HG03135 (cell line): ENCODE measurements at regions not wholly inside any gene's neighbourhood (a gene's known extent, or its start where the extent isn't known, plus 50 kb on each side); places are given as distances from the start of the nearest gene placed in this dataset.

Experiments
- ATAC-seq: cut with Tn5 transposase; IDR thresholded peaks from one replicate; pipeline ENCODE4 v1.9.1; 2021; ENCODE audit warnings: mild to moderate bottlenecking, moderate library complexity; ENCODE audit not compliant: unreplicated experiment

DNA sequence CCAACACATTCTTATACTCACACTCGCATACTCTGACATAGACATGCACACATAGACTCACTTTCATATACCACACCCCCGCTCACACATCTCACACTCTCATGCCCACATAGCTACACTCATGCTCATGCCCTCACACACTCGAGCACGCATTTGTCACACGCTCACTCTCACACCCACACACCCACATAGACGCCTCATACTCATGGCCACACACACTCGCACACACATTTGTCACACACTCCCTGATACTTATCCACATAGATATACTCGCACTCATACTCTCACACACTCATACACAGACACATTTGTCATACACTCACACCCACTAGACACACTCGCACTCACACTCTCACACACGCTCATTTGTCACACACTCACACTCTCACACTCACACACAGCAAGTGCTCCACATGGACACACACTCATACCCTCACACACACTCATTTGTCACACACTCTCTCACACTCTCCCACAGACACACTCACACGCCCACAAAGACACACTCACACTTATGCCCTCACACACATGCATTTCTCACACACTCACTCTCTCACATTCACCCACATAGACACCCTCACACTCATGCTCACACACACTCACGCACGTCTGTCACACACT is 50.9 kb downstream of the TNP1 start:
- ATAC-seq, result no peak

DNA sequence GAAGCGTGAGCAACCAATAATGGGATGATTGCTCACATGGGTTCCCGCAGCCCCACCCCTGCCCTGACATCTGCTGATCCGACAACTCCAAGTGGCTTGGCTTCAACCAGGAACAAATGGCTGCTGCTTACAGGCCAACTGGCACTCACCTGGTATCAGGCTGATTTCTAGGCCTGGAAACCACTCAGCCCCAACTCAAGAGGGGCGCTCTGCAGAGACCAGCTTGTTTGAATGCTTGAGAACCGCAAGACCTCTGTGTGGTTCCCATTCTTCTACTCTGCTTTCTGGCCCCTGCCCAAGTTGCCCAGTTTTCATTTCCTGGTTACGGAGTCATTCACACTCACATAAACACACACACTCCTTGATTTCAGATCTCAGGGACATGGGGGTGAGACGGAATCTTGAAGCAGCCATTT is 52.0 kb downstream of the TNP1 start:
- no peak for ATAC-seq

DNA sequence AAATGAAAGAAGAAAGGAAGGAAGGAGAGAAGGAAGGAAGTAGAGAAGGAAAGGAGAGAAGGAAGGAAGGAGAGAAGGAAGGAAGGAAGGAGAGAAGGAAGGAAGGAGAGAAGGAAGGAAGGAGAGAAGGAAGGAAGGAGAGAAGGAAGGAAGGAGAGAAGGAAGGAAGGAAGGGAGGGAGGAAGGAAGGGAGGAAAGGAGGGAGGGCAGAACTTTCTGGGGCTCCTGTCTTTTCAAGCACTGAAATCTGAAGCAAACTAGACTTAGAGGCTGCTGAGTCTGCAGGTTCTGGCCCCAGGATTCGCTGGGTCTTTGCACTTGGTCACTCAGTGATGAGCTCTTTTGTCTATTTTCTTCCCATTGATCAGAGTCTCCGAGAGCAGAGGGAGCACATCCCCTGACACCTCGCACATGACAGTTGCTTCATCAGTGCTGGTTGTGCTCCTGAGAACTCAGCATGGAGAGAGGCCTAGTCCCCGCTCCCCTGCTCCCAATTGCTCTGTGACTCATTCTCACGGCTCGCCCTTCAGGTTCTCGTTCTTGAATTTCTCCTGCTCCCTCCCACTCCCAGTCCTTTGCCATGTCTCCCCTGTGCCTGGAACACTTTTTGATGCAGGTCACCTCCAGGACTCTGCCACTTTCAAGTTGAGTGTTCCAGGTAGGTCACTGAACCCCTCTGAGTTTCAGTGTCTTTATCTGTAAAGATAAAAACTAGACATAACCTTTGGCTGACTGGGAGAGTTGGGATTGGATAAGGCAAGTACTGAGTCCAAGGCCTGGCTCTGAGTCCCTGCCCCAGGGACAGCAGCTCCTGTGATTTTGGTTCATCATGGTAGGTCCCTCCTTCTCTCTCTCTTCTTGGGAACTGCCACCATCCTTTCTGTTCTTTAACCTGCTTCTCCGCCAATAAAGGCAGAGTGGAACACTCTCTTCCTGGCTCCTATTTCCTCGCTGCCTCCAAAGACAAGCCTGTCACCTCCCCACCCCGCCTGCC is 55.2 kb downstream of the TNP1 start:
- ATAC-seq, result no peak

DNA sequence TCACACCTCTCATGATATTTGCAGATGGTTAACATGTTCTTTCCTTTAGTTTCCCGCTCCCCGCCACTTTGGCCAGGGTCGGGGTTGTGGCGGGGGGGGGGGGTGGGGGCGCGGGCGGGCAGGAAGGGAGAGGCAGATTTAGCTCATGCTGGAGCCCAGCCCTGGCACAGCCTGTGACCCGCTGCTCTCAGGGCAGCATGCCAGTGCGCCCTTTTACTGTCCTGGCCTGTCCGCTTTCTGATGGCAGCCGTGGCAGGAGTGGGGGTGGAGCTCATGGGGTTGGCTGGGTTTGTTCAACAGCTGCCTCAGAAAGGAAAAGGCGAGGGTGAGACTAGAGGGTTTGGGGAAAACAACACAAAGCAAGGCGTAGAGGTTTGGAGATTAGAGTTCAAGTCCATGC is 56.1 kb downstream of the TNP1 start:
- ATAC-seq, result no peak

DNA sequence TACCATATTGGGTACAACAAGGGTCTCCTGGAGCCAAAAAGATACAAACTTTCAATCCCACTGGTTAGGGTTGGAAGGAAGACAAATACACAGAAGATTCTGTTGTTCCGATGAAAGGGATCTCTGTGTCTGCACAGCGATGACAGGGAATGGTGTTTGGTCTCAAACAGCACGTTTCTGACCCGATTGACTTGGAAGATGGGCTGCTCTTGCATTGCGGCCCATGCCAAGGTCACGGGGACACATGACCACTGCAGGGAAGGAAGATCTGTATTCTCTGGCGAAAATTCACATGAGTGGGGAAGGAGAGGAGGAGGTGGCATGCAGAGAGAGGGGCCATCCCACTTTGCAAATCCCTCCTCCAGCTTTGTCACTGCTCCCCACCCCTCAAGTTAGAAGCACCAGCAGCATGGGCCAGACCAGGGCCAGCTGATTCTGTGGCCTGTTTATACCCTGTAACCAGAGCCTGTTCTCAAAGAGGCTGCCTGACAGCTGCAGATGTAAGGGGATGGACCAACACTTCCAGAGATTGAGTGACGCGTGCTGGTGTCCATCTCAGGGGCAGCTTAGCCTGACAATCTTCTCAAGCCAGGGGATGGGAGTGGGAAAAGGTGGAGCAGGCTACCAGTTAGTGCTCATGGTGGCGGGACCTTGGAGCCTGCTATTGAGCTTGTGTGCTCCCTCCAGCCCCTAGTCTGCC is 57.2 kb downstream of the TNP1 start:
- ATAC-seq, result no peak

DNA sequence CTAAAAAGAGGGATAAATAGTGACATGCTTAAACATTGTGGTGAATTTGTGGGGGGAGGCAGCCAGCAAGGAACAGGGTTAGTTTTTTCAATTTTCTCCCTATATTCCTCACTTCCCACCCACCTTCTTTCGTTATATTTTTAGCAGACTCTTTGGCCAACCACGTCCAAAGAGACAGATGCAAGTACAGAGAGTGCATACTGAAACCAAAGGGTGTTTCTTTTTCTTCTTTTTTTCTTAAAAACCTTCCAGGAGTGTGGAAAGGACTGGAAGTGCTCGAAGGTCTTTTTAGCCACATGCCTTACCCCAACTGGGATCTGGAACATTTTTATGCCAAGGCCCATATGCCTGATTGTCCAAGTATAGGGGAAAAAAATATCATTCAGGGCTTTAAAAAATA is 59.0 kb downstream of the TNP1 start:
- no peak for ATAC-seq

DNA sequence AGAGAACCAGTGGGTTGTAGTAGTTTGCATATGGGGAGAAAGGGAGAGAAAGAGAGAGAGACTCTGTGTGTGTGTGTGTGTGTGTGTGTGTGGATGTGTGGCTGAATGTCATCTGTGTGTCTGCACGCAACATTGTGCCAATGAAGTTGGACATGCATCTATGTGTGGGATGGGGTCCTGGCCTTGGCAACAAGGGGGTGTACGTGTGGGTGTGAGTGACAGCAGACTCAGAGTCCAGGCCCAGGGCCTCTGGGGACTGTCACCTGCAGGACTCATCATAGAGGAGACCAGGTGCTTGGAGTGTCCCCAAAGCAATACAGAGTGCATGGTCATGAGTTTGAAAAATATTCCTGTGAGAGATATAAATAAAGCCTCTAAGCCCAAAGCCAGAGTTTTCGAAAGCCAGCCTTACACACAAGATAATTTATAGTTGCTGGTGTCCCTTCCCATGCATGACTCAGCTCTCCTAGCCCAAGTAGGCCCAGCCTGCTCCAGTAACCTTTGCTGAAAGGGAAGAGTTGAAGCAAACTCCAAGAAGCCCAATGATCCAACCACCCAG is 59.9 kb downstream of the TNP1 start:
- no peak for ATAC-seq

DNA sequence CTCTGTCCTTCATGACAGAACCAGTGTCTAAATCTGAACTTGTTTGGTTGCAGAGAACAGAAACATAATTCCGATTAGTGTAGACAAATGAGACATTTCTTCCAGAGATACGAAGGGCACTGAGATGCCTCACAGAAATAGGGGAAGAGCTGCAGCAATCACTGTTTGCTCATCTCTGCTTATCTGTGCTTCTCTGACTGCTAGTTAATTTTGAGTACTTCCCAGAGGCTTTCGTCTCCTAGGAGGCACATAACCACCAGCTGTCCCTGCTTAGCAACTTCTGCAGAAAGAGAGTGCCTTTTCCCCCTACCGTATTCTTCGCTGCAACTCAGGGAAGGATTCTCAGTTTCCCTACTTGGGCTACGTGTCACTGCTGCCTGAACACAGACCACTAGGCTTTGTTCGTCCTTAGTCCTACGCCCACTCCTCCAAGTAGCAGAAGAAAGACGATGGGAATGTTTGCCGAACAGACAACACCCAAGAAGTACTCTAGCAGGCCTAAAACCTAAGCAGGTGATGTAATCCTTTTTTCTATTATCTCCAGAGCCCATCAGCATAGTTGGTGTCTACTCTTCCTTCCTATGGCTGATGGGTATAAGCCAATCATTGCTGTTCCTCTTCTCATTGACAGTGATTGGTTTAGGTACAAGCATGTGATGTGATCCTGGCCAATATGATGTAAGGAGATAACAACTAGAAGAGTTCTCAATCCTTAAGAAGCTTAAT is 63.6 kb downstream of the TNP1 start:
- no peak for ATAC-seq

DNA sequence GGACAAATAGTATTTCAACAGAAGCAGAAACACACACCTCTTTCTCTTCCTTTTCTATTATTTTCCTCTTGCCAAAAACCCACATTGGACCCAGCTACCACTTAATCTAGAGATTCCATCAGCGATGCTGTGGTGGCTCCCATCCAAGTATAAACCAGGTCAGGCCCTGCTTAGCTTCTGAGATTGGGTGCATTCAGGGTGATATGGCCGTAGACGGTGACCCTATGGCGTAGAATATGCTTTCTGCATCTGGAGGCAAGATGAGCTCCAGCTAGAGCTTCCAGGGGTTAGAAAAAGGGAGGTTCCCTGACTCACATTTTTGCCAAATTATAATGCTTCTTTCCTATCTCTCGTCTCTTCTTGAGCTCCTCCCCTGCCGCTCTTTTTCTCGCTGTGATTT is 66.5 kb downstream of the TNP1 start:
- no peak for ATAC-seq

DNA sequence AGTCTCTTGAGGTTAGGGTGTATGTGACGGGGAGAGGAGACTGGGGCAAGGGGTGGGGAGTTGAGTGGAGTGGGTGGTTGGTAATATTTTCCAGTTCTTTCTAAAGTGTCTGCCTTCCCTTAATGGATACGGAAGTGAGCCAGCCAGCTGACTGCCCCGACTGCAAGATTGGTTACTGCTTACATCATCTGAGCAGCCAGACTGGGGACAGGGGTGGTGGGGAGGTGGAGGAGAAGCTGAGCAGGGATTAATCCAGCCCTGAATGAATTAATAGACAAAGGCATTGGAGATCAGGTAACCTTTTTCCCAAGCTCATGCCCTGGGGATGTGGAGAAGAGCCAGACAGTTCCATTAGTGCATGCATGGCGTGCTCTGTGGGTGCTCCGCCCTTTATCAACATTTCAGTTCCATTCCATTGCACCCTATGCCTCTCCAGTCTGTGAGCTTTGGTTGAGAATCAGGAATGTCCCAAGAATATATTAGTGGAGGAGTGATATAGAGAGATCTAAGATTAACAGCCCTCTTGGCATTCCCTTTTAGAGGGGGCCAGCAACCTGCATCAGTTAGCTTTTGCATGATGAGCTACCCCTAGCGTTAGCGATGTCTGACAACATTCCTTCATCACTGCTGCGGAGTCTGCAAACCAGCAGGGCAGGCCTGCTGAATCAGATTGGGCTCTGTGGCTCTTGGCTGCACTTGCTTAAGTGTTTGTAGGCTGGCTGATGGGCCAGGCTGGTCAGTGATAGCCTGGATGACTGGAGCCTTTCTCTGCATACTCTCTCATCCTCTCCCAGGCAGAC is 67.4 kb downstream of the TNP1 start:
- no peak for ATAC-seq

DNA sequence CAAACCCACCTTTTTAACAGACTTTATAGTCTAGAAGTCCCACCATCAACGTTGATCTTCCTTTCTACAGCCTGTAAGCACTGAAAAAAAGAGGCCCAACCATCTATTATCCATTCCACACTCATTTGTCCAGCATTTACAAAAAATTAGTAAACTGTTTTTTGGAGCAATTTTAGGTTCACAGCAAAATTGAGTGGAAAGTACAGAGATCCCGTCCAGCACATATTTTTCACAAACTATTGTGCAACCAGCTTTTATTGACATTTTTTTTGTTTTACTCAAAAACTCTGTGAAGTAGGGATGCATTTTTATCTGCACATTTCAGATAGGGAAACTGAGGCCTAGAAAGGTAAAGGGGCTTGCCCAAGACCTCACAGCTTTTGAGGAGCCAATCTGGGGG is 68.6 kb downstream of the TNP1 start:
- no peak for ATAC-seq

DNA sequence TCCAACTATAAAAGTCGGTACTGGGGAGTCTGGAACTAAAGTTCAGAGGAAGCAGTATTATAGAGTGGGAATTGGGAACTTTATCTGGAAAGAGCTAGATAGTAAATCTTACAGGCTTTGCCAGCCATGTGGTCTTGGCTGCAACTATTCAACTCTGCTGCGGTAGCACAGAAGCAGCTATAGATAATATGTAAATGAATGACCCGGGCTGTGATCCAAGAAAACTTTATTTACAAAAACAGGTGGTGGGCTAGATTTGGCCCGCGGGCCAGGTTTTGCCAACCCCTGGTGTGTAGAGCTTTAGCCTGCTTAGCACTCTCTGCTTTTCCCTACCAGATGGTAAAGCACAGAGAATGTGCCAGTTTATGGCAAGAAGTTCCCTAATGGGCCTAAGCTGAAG is 70.8 kb downstream of the TNP1 start:
- no peak for ATAC-seq

DNA sequence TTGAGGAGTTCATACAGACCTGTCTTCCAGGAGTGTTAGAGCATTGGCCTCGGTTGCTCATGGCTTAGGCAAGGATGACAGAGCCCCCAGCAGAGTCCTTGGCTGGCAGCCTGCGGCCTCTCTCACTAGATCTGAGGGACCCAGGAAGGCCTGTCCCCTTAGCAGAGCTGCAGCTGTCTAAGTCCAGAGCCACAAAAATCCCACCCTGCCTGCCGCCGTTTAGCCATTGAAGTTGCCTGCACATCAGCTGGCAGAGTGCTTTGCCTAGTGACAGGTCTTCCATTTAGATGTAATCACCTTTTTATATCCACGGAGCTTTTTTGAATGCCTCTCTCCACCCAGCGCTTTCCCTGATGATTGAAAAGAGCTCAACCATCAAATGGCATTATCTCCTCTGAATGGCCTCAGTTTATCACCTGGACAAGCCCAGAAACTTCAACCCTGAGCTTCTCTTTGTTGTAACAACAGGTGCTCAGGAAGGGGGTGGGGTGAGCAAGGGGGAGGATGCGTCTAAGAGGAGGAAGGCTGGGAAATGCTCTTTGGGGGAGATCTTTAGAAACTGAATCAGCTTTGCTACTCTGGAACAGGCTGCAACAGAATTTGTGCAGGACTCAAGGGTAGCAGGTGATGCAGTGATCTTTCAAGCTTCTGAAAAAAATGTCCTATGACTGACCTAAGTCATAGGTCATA is 71.9 kb downstream of the TNP1 start:
- no peak for ATAC-seq

DNA sequence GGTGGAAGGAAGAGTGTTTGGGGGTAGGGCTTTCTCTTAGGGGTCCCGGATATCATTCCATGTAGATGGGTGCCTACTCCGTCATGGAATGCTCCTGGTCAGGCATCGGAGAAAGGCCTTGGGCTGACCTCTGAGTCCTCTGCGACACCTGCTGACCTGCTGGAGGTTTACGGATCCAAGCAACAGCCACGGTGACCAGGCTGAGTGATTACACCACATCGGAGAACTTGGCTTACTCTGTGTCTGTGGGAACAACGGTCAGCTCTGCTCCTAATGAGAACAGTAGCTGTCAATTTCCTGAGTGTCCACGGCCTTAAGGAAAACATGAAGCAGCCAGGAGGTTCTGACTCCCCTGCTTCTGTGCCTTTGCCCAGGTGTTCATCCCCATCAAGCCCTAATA is 73.2 kb downstream of the TNP1 start:
- no peak for ATAC-seq

DNA sequence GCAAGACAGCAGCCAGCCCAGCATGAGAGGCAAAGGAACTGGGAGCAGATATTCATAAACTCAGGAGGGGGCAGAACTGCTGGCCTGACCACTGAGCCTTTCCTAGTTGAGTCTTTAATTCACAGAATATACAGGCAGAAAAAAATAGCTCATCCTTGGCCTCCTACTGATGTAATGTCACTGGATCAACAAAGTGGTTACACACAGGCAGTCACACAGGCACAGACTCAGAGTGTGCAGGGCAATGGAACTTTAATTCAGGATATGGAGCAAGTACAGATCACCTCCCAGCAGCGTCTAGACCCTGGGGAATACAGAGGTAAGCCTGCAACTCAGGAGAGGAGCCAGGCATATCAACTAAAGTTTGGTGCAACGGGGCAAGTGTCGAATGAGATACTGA is 75.4 kb downstream of the TNP1 start:
- no peak for ATAC-seq

DNA sequence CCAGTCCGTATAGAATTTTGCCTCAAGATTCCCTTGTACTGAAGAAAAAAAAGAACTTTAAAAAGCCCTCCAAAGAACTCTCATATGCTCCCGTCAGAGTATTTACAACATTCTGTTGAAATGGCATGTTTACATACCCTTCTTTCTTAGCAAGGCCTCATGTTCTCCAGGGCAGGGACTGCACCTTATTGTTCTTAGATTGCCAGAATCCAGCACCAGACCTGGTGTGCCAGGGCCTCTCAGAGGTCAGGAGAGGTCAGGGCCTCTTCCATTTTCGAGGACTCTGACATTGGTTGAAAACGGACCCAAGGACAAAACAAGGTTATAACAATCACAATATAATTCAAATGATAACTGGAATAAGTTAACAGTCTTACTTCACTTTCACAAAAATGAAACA is 78.2 kb downstream of the TNP1 start:
- no peak for ATAC-seq

DNA sequence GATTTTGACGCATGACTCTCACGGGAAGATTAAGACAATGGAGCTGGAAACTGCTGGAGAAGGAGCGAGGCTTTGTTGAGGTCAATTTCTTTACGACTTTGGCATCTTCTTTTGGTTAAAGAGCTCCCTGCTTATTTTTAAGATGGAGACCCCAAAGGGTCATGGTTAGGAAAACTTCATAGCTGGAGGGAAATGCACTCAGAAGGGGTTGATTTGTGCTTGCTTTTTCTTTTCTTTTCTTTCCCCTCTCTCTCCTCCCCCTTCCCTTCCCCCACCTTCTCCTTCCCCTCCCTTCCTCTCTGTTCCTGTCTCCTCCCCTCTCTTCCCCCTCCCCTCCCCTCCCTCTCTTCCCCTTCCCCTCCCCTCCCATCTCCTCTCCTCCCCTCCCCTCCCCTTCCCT is 79.0 kb downstream of the TNP1 start:
- no peak for ATAC-seq

DNA sequence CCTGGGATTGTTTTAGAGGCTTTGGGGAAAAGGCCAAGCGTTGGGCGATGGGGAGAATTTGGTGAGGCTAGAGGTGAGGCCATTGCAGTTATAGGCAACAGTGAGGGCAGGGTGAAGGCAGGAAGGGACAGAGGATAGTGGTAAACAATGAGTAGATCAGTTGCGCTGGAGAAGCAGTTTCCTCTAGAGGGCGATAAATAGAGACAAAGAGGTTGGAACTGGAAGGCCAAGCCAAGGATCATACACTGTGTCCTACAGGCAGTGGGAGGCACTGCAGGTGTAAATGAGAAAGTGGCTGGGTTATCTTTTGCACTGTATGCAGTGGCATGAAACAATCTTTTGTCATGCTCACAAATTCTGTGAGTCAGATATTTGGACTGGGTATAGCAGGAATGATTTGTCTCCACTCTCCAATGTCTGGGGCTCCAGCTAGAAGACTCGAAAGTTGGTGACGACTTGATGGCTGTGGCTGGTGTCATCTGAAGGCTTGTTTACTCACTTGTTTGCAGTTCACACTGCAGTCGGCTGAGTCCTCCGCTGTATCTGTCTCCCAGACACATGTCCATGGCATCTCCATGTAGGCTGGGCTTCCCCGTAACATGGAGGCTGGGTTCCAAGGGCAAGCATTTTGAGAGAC is 82.1 kb downstream of the TNP1 start:
- peak; percentile 98 for ATAC-seq
